ENCODE measurements at regions not wholly inside any gene's neighbourhood (a gene's known extent, or its start where the extent isn't known, plus 50 kb on each side); places are given as distances from the start of the nearest gene placed in this dataset.

DNA sequence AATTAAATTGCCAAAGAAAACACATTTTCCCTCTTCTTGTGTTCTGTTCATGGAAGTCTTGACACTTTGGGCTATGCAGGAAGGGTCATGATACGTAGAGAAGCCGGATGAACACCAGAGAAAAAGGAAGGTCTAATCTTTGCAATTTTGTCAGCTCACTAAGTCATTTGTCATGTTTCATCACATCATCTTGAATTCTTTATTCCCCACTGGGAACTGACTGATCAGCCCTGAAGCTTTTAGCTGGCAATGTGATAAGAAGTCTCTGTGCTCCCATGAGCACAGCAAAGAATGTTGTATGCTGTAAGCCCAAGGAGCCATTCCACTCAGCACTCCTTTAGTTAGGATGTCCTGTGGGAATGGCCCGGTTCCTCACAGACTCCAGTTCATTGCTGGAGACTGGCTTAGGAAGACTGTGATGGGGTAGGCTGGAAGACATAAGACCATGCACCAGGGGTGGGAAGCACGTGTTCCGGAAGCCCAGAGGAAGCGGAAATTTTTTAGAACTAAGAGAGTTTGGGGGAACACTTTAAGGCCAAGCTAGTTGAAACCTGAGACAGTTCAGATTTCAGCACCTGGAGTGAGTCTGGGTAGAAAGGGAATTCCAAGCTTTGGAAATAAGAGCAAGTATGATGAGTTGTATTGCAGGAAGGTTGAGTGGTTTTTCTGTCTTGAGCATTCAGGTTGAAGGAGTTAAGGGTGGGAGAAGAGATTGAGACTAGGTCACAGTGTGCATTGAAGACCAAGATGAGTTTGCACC lies 306.7 kb upstream of the MTNR1B start:
- Histone ChIP-seq H3K9me3 (ENCODE audit: control insufficient read depth, insufficient read depth, low read length) (no peaks in the 10 kb centered on the region), H3K27me3 (ENCODE audit: control insufficient read depth, insufficient read depth, low read length) (no peaks in the 10 kb centered on the region), H3K27ac (ENCODE audit: low read length) (no peak overlapping the region), H3K4me3 (ENCODE audit: low read length) (no peak overlapping the region), H3K4me1 (ENCODE audit: control insufficient read depth, insufficient read depth, low read length) (no peaks in the 10 kb centered on the region), H3K36me3 (ENCODE audit: control insufficient read depth, insufficient read depth, low read length) (no peaks in the 10 kb centered on the region)
- TF ChIP-seq, protein P1, sequence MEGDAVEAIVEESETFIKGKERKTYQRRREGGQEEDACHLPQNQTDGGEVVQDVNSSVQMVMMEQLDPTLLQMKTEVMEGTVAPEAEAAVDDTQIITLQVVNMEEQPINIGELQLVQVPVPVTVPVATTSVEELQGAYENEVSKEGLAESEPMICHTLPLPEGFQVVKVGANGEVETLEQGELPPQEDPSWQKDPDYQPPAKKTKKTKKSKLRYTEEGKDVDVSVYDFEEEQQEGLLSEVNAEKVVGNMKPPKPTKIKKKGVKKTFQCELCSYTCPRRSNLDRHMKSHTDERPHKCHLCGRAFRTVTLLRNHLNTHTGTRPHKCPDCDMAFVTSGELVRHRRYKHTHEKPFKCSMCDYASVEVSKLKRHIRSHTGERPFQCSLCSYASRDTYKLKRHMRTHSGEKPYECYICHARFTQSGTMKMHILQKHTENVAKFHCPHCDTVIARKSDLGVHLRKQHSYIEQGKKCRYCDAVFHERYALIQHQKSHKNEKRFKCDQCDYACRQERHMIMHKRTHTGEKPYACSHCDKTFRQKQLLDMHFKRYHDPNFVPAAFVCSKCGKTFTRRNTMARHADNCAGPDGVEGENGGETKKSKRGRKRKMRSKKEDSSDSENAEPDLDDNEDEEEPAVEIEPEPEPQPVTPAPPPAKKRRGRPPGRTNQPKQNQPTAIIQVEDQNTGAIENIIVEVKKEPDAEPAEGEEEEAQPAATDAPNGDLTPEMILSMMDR (IDR thresholded peaks at IDR 0.05), result no peak
- Mint-ChIP-seq H3K36me3 (no peaks in the 10 kb centered on the region), H3K9me3 (peaks cover 9 to 11% of the 10 kb centered on the region in 2 donors), H3K27me3 (ENCODE audit: low read depth in 2 of 2) (no peaks in the 10 kb centered on the region), H3K4me3 (no peak overlapping the region), H3K27ac (no peak overlapping the region), H3K4me1 (no peaks in the 10 kb centered on the region)
- no peak for ATAC-seq
- no peak for DNase-seq
- 71% methylated on average over 6 of the region's 6 CpGs for WGBS (ENCODE audit: insufficient coverage)
- intact Hi-C loops (cut with micrococcal nuclease), result no loop called here

DNA sequence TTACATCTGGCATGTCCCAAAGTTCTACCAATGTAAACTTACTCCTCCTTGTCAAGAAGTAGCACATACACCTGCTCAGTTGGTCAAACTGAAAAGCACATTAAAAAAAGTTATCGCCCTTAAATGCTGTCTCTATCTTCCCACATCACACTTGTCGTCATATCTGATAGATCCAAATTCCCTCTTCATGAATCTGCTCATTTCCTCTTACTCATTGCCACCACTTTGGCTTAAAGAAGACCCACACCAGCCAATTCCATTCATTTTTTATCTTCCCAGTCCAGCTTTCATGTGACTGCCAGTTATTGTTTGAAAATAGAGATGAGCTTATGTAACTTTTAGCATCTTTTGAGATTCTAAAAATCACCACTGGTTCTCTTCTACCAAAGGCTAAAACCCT lies 305.9 kb upstream of the MTNR1B start:
- no peak overlapping the region for H3K27ac ChIP-seq (ENCODE audit: low read length)
- H3K9me3 Mint-ChIP-seq, result peaks cover 9 to 11% of the 10 kb centered on the region in 2 donors
- DNase-seq (no peak), ATAC-seq (no peak)
- TF ChIP-seq, protein P1 (IDR thresholded peaks at IDR 0.05), result no peak
- H3K4me1 ChIP-seq (ENCODE audit: control insufficient read depth, insufficient read depth, low read length), result no peaks in the 10 kb centered on the region
- no peaks in the 10 kb centered on the region for H3K27me3 Mint-ChIP-seq (ENCODE audit: low read depth in 2 of 2)
- H3K27ac Mint-ChIP-seq, result no peak overlapping the region
- H3K4me3 Mint-ChIP-seq, result no peak overlapping the region
- H3K36me3 ChIP-seq (ENCODE audit: control insufficient read depth, insufficient read depth, low read length), result no peaks in the 10 kb centered on the region
- intact Hi-C loops (cut with micrococcal nuclease), result no loop called here
- no peaks in the 10 kb centered on the region for H3K4me1 Mint-ChIP-seq
- WGBS (ENCODE audit: insufficient coverage), result 72% methylated on average over 2 of the region's 2 CpGs
- H3K4me3 ChIP-seq (ENCODE audit: low read length), result no peak overlapping the region
- no peaks in the 10 kb centered on the region for H3K9me3 ChIP-seq (ENCODE audit: control insufficient read depth, insufficient read depth, low read length)
- H3K36me3 Mint-ChIP-seq, result no peaks in the 10 kb centered on the region
- no peaks in the 10 kb centered on the region for H3K27me3 ChIP-seq (ENCODE audit: control insufficient read depth, insufficient read depth, low read length)

DNA sequence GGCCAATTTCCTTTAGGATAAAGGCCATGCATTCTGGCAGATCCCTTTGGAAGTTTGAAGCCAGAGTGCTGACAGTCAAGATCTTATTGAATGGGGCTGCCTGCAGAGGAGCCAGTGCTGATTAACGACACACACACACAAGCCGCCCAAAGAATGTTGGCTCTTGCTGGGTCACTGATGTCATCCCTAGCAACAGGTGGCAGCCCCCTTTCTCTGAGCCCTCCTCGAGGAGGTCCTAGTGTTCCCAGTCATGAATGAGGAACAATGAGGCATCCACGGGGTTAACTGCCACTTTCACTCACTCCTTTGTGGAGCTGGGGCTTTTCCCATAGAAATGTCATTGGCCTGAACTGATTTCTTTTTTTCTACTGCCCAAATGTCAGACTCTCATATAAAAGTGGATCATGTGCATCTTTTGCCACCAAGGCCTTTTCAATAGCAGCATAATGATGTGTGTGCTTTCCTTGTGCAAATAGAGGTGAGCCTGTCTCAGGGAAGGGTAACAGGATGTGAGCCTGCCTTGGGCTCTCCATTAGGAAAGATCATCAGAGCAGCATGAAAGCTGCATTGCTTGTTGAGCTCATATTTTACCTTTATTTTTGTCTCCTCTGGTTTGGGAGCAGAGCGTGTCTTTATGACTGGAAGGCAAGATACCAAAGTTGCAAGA lies 301.8 kb upstream of the MTNR1B start:
- no peaks in the 10 kb centered on the region for H3K27me3 Mint-ChIP-seq (ENCODE audit: low read depth in 2 of 2)
- no peak overlapping the region for H3K27ac Mint-ChIP-seq
- H3K36me3 Mint-ChIP-seq, result no peaks in the 10 kb centered on the region
- H3K27ac ChIP-seq (ENCODE audit: low read length), result no peak overlapping the region
- H3K9me3 ChIP-seq (ENCODE audit: control insufficient read depth, insufficient read depth, low read length), result no peaks in the 10 kb centered on the region
- H3K4me1 Mint-ChIP-seq, result no peaks in the 10 kb centered on the region
- no peak overlapping the region for H3K4me3 Mint-ChIP-seq
- WGBS (ENCODE audit: insufficient coverage), result 81% methylated on average over 5 of the region's 5 CpGs
- no peak for ATAC-seq
- intact Hi-C loops (cut with micrococcal nuclease), result no loop called here
- TF ChIP-seq, protein P1 (IDR thresholded peaks at IDR 0.05), result no peak
- H3K9me3 Mint-ChIP-seq, result peaks cover 8 to 11% of the 10 kb centered on the region in 2 donors
- H3K27me3 ChIP-seq (ENCODE audit: control insufficient read depth, insufficient read depth, low read length), result no peaks in the 10 kb centered on the region
- H3K4me3 ChIP-seq (ENCODE audit: low read length), result no peak overlapping the region
- no peaks in the 10 kb centered on the region for H3K4me1 ChIP-seq (ENCODE audit: control insufficient read depth, insufficient read depth, low read length)
- no peak for DNase-seq
- no peaks in the 10 kb centered on the region for H3K36me3 ChIP-seq (ENCODE audit: control insufficient read depth, insufficient read depth, low read length)
